GM21825 (cell line): ENCODE measurements at regions not wholly inside any gene's neighbourhood (a gene's known extent, or its start where the extent isn't known, plus 50 kb on each side); places are given as distances from the start of the nearest gene placed in this dataset.
"Not testable (repeated sequence)": the region's sequence is repeated elsewhere in the genome, so short reads cannot be mapped to it uniquely, and the experiment has no call there.

Source experiments
- ATAC-seq: cut with Tn5 transposase; IDR thresholded peaks from one replicate; pipeline ENCODE4 v1.9.1; 2021; ENCODE audit warnings: mild to moderate bottlenecking, moderate library complexity; ENCODE audit not compliant: unreplicated experiment

- ATAC-seq = no peak
Observed at GRCh38 chr1:228668553-228669241, 66.6 kb upstream of the RHOU start.

GRCh38 chr1:228669242-228669585 is 66.1 kb upstream of the RHOU start:
- no peak for ATAC-seq

GRCh38 chr1:228681076-228681565 is 54.2 kb upstream of the RHOU start:
- ATAC-seq = not testable (repeated sequence)

- ATAC-seq = no peak
Observed at GRCh38 chr1:228683428-228683827, 51.9 kb upstream of the RHOU start.

- ATAC-seq = no peak
Observed at GRCh38 chr1:228684607-228685006, 50.7 kb upstream of the RHOU start.

- no peak for ATAC-seq
Observed at GRCh38 chr1:228685081-228685660, 50.1 kb upstream of the RHOU start.
